Calu3 (cell line): ENCODE measurements at regions not wholly inside any gene's neighbourhood (a gene's known extent, or its start where the extent isn't known, plus 50 kb on each side); places are given as distances from the start of the nearest gene placed in this dataset.

Experiments used
- BruUV-seq: library from RNA; stranded (reverse); fragments of 400-500 nt; replicated peaks from 2 replicates; lab custom pipeline; 2021; lab: Mats Ljungman, UMichigan
- CTCF ChIA-PET: fragments of 300-600 bp; sonication (Branson Sonifier 250); formaldehyde crosslinking; loops from one replicate; lab custom pipeline; 2022; ENCODE audit warnings: antibody characterized with exemption; lab: Charles Lee
- DNase-seq: peaks from one replicate; pipeline ENCODE4 v3.0.0; 2022
- H3K27ac Mint-ChIP-seq: one replicate; pipeline ENCODE4 v1.8.0; 2022; ENCODE audit warnings: mixed read lengths; ENCODE audit not compliant: unreplicated experiment
- H3K27me3 Mint-ChIP-seq: one replicate; pipeline ENCODE4 v1.8.0; 2022; ENCODE audit warnings: mixed read lengths; ENCODE audit not compliant: unreplicated experiment
- H3K36me3 Mint-ChIP-seq: one replicate; pipeline ENCODE4 v1.8.0; 2022; ENCODE audit warnings: mild to moderate bottlenecking, moderate library complexity, mixed read lengths; ENCODE audit not compliant: insufficient read depth, unreplicated experiment
- H3K4me1 Mint-ChIP-seq: one replicate; pipeline ENCODE4 v1.8.0; 2022; ENCODE audit warnings: mild to moderate bottlenecking, low read depth, mixed read lengths; ENCODE audit not compliant: unreplicated experiment
- H3K4me3 Mint-ChIP-seq: one replicate; pipeline ENCODE4 v1.8.0; 2022; ENCODE audit warnings: mild to moderate bottlenecking, low read depth, moderate library complexity, mixed read lengths; ENCODE audit not compliant: unreplicated experiment
- H3K9me3 Mint-ChIP-seq: one replicate; pipeline ENCODE4 v1.8.0; 2022; ENCODE audit warnings: low read depth, mixed read lengths; ENCODE audit not compliant: unreplicated experiment
- CTCF ChIP-seq: fragments of 200-600 bp; IDR thresholded peaks from one replicate; pipeline ENCODE4 v1.8.0; 2022; ENCODE audit warnings: antibody characterized with exemption; ENCODE audit not compliant: unreplicated experiment
- intact Hi-C: fragments of 100-400 bp; cut with micrococcal nuclease; formaldehyde crosslinking; loops from one replicate; pipeline ENCODE4 v1.10.0; 2022; ENCODE audit not compliant: unreplicated experiment

GRCh38 chr12:97309921-97310320, 152.7 kb upstream of the RMST start:
- Mint-ChIP-seq H3K36me3 (no peaks in the 10 kb centered on the region), H3K27me3 (peaks cover 13% of the 10 kb centered on the region), H3K4me3 (no peak overlapping the region), H3K27ac (no peak overlapping the region), H3K9me3 (no peaks in the 10 kb centered on the region), H3K4me1 (peaks cover 21% of the 10 kb centered on the region)
- no peak for TF ChIP-seq CTCF
- DNase-seq, result no peak
- CTCF ChIA-PET, result interaction anchor here (1.5 to 1.7 kb wide), 2 partner anchors 95 to 161 kb away, joined by 4 to 5 read pairs; no protein-coding TSS in a partner anchor
- intact Hi-C loops, result loop anchor here (2.0 to 10.0 kb wide), 4 partner anchors 161 to 1065 kb away; no protein-coding TSS in a partner anchor
- no TSS peak for BruUV-seq

DNA sequence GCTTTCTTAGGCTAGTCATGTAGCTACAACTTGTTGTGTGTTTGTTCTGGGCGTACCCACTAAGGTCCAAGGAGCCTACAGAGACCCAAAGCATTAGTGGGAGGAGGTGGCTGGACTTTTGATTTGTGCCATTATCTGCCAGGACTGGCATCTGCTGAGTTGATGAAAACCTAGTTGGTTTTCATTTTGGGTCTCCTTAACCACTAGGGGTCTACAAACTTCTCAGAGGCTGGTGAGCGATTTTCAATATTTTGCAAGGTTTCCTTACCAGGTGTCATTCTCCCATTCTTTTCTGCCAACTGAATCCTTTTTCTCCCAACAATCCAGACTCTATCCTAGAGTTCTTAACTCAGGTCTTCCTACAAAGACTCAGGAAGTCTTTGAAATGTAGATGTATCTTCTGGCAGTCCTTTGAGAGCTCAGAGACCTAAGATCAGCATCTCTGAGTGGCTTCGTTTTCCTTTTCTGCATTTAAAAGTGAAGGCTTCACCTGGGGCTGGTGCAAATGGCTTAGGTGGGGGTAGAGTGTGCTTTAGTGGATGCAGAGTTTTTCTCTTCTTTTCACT, 150.0 kb upstream of the RMST start:
- TF ChIP-seq CTCF, result no peak
- CTCF ChIA-PET, result no interaction called here
- Mint-ChIP-seq H3K27ac (no peak overlapping the region), H3K4me3 (no peak overlapping the region), H3K36me3 (no peaks in the 10 kb centered on the region), H3K9me3 (peaks cover 6% of the 10 kb centered on the region), H3K27me3 (peaks cover 29% of the 10 kb centered on the region), H3K4me1 (peaks cover 28% of the 10 kb centered on the region)
- no peak for DNase-seq
- intact Hi-C loops, result loop anchor here (2.0 kb wide), 2 partner anchors 92 to 842 kb away; no protein-coding TSS in a partner anchor
- no TSS peak for BruUV-seq

- no peak for TF ChIP-seq CTCF
- Mint-ChIP-seq H3K4me3 (no peak overlapping the region), H3K27ac (peak overlapping the region; percentile 32), H3K9me3 (peaks cover 6% of the 10 kb centered on the region), H3K4me1 (peaks cover 28% of the 10 kb centered on the region), H3K27me3 (peaks cover 38% of the 10 kb centered on the region), H3K36me3 (no peaks in the 10 kb centered on the region)
- CTCF ChIA-PET, result interaction anchor here (0.8 kb wide), 1 partner anchor 400 kb away, joined by 3 read pairs; no protein-coding TSS in a partner anchor
- intact Hi-C loops, result loop anchor here (2.0 kb wide), 2 partner anchors 91 to 841 kb away; no protein-coding TSS in a partner anchor
- no TSS peak for BruUV-seq
- DNase-seq, result peak; percentile 51
Observed at GRCh38 chr12:97313471-97314190, 149.0 kb upstream of the RMST start.

DNA sequence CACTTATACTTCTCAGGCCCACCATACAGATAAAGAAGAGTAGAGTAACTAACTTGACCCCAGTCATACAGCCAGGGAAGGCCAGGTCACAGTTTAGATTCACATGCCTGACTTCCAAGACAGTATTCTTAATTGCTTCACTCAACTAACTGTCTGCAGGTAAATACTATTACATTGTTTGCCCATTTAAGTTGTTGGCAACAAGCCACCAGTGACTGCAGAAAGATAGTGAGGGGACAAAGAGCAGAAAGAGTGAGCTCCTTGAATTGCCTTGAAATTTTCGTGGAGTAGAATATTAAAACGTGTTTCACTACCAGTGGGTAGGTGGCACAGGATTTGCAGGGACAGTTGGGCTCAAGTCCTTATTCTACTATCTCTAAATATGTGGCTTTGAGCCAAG, 146.3 kb upstream of the RMST start:
- TF ChIP-seq CTCF, result no peak
- no peak for DNase-seq
- Mint-ChIP-seq H3K4me3 (no peak overlapping the region), H3K36me3 (no peaks in the 10 kb centered on the region), H3K9me3 (peaks cover 6% of the 10 kb centered on the region), H3K4me1 (peaks cover 28% of the 10 kb centered on the region), H3K27me3 (peaks cover 51% of the 10 kb centered on the region), H3K27ac (no peak overlapping the region)
- no TSS peak for BruUV-seq
- intact Hi-C loops, result no loop called here
- CTCF ChIA-PET, result no interaction called here
